DMS 273 (cell line): ENCODE measurements at regions not wholly inside any gene's neighbourhood (a gene's known extent, or its start where the extent isn't known, plus 50 kb on each side); places are given as distances from the start of the nearest gene placed in this dataset.
A peak's percentile ranks its signal among the peaks of the same experiment; 100 is the strongest.

Experiments used
- DNase-seq: peaks from one replicate; lab custom pipeline; 2025; ENCODE audit not compliant: unreplicated experiment; lab: John Stamatoyannopoulos, UW

GRCh38 chr3:145737952-145738351 lies 423.0 kb downstream of the PLOD2 start:
- no peak for DNase-seq

- DNase-seq: no peak
These were observed 421.1 kb downstream of the PLOD2 start for GRCh38 chr3:145739926-145740325.

- DNase-seq: no peak
These were observed 410.3 kb downstream of the PLOD2 start for GRCh38 chr3:145750657-145751056.

- no peak for DNase-seq
These were observed 408.4 kb downstream of the PLOD2 start for GRCh38 chr3:145752576-145752975.

GRCh38 chr3:145754605-145755289 lies 406.2 kb downstream of the PLOD2 start:
- no peak for DNase-seq

- no peak for DNase-seq
These were observed 400.9 kb downstream of the PLOD2 start for GRCh38 chr3:145760036-145760435.

- peak; percentile 28 for DNase-seq
These were observed 393.1 kb downstream of the PLOD2 start for GRCh38 chr3:145767909-145768308.

- peak; percentile 86 for DNase-seq
These were observed 384.1 kb downstream of the PLOD2 start for GRCh38 chr3:145776782-145777408.

- DNase-seq: no peak
These were observed 380.7 kb downstream of the PLOD2 start for GRCh38 chr3:145780301-145780700.

- DNase-seq: no peak
These were observed 375.3 kb downstream of the PLOD2 start for GRCh38 chr3:145785668-145786067.

GRCh38 chr3:145798007-145798406 lies 363.0 kb downstream of the PLOD2 start:
- no peak for DNase-seq

GRCh38 chr3:145798696-145799537 lies 362.1 kb downstream of the PLOD2 start:
- DNase-seq: no peak

GRCh38 chr3:145801696-145802095 lies 359.3 kb downstream of the PLOD2 start:
- DNase-seq: no peak

GRCh38 chr3:145807990-145808389 lies 353.0 kb downstream of the PLOD2 start:
- DNase-seq: peak; percentile 53

GRCh38 chr3:145812391-145812790 lies 348.6 kb downstream of the PLOD2 start:
- no peak for DNase-seq

- DNase-seq: no peak
These were observed 345.1 kb downstream of the PLOD2 start for GRCh38 chr3:145815707-145816413.

- DNase-seq: no peak
These were observed 343.0 kb downstream of the PLOD2 start for GRCh38 chr3:145817870-145818483.

- no peak for DNase-seq
These were observed 340.8 kb downstream of the PLOD2 start for GRCh38 chr3:145820170-145820569.

- no peak for DNase-seq
These were observed 318.6 kb downstream of the PLOD2 start for GRCh38 chr3:145842294-145842902.

GRCh38 chr3:145843561-145843960 lies 317.4 kb downstream of the PLOD2 start:
- DNase-seq: no peak
